ENCODE measurements at regions not wholly inside any gene's neighbourhood (a gene's known extent, or its start where the extent isn't known, plus 50 kb on each side); places are given as distances from the start of the nearest gene placed in this dataset.
"Not testable (repeated sequence)": the region's sequence is repeated elsewhere in the genome, so short reads cannot be mapped to it uniquely, and the experiment has no call there.

DNA sequence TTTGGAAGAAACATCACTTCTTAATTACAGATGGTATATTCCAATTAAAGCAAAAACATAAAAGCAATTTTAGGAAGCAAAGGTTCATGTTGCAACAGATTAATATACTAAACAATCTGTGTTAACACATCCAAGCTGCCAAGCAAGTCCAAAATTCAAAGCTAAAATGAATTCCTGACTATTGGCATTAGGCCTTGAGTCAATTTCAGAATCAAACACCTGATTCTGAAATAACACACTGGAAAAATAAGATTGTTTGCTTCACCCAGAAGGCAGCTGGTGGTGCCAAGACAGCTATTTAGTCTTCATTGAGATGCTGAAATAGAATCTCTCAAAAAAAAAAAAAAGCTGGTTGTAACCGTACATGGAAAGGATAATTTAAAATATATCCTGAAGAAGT, 465.6 kb downstream of the SOCS6 start:
- H3K9me3 ChIP-seq (ENCODE audit: control insufficient read depth in 1 of 2, low read length in 2 of 2), result no peaks in the 10 kb centered on the region
- no peaks in the 10 kb centered on the region for H3K4me1 ChIP-seq (ENCODE audit: control insufficient read depth in 1 of 2, insufficient read depth in 2 of 2, low read length in 2 of 2)
- H3K4me3 ChIP-seq (ENCODE audit: low read depth in 1 of 2, low read length in 2 of 2), result no peak overlapping the region
- no peaks in the 10 kb centered on the region for H3K36me3 ChIP-seq (ENCODE audit: control insufficient read depth in 1 of 2, insufficient read depth in 2 of 2, low read length in 2 of 2)
- H3K27me3 ChIP-seq (ENCODE audit: low read depth, low read length), result no peaks in the 10 kb centered on the region
- no peak overlapping the region for H3K27ac ChIP-seq (ENCODE audit: low read length)

- Histone ChIP-seq H3K4me3 (ENCODE audit: low read depth in 1 of 2, low read length in 2 of 2) (no peak overlapping the region), H3K9me3 (ENCODE audit: control insufficient read depth in 1 of 2, low read length in 2 of 2) (peaks cover 0 to 7% of the 10 kb centered on the region in 2 donors), H3K4me1 (ENCODE audit: control insufficient read depth in 1 of 2, insufficient read depth in 2 of 2, low read length in 2 of 2) (no peaks in the 10 kb centered on the region), H3K27ac (ENCODE audit: low read length) (no peak overlapping the region), H3K36me3 (ENCODE audit: control insufficient read depth in 1 of 2, insufficient read depth in 2 of 2, low read length in 2 of 2) (no peaks in the 10 kb centered on the region), H3K27me3 (ENCODE audit: low read depth, low read length) (no peaks in the 10 kb centered on the region)
Observed at GRCh38 chr18:70732916-70733315, 444.1 kb downstream of the SOCS6 start.

GRCh38 chr18:70732188-70732587, 443.3 kb downstream of the SOCS6 start:
- no peaks in the 10 kb centered on the region for H3K27me3 ChIP-seq (ENCODE audit: low read depth, low read length)
- H3K36me3 ChIP-seq (ENCODE audit: control insufficient read depth in 1 of 2, insufficient read depth in 2 of 2, low read length in 2 of 2), result no peaks in the 10 kb centered on the region
- H3K4me3 ChIP-seq (ENCODE audit: low read depth in 1 of 2, low read length in 2 of 2), result no peak overlapping the region
- H3K27ac ChIP-seq (ENCODE audit: low read length), result no peak overlapping the region
- no peaks in the 10 kb centered on the region for H3K4me1 ChIP-seq (ENCODE audit: control insufficient read depth in 1 of 2, insufficient read depth in 2 of 2, low read length in 2 of 2)
- H3K9me3 ChIP-seq (ENCODE audit: control insufficient read depth in 1 of 2, low read length in 2 of 2), result peaks cover 0 to 7% of the 10 kb centered on the region in 2 donors

- Histone ChIP-seq H3K4me3 (ENCODE audit: low read depth in 1 of 2, low read length in 2 of 2) (no peak overlapping the region), H3K27ac (ENCODE audit: low read length) (no peak overlapping the region), H3K36me3 (ENCODE audit: control insufficient read depth in 1 of 2, insufficient read depth in 2 of 2, low read length in 2 of 2) (no peaks in the 10 kb centered on the region), H3K4me1 (ENCODE audit: control insufficient read depth in 1 of 2, insufficient read depth in 2 of 2, low read length in 2 of 2) (no peaks in the 10 kb centered on the region), H3K27me3 (ENCODE audit: low read depth, low read length) (no peaks in the 10 kb centered on the region), H3K9me3 (ENCODE audit: control insufficient read depth in 1 of 2, low read length in 2 of 2) (no peaks in the 10 kb centered on the region)
Observed at GRCh38 chr18:70720607-70721006, 431.8 kb downstream of the SOCS6 start.

- Histone ChIP-seq H3K4me3 (ENCODE audit: low read depth in 1 of 2, low read length in 2 of 2) (no peak overlapping the region), H3K27me3 (ENCODE audit: low read depth, low read length) (no peaks in the 10 kb centered on the region), H3K27ac (ENCODE audit: low read length) (no peak overlapping the region), H3K36me3 (ENCODE audit: control insufficient read depth in 1 of 2, insufficient read depth in 2 of 2, low read length in 2 of 2) (no peaks in the 10 kb centered on the region), H3K9me3 (ENCODE audit: control insufficient read depth in 1 of 2, low read length in 2 of 2) (no peaks in the 10 kb centered on the region), H3K4me1 (ENCODE audit: control insufficient read depth in 1 of 2, insufficient read depth in 2 of 2, low read length in 2 of 2) (no peaks in the 10 kb centered on the region)
Observed at GRCh38 chr18:70709720-70710119, 420.9 kb downstream of the SOCS6 start.

DNA sequence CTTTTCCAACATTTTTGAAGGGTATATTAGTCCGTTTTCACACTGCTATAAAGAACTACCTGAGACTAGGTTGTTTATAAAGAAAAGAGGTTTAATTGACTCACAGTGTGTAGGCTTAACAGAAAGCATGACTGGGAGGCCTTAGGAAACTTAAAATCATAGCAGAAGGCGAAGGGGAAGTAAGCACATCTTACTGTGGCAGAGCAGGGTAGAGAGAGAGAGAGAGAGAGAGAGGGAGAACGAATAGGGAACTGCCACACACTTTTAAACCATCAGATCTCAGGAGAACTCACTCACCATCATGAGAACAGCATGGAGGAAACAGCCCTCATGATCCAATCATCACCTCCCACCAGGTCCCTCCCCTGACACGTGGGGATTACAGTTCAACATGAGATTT, 420.3 kb downstream of the SOCS6 start:
- H3K27me3 ChIP-seq (ENCODE audit: low read depth, low read length), result no peaks in the 10 kb centered on the region
- no peak overlapping the region for H3K27ac ChIP-seq (ENCODE audit: low read length)
- H3K9me3 ChIP-seq (ENCODE audit: control insufficient read depth in 1 of 2, low read length in 2 of 2), result no peaks in the 10 kb centered on the region
- no peaks in the 10 kb centered on the region for H3K4me1 ChIP-seq (ENCODE audit: control insufficient read depth in 1 of 2, insufficient read depth in 2 of 2, low read length in 2 of 2)
- no peaks in the 10 kb centered on the region for H3K36me3 ChIP-seq (ENCODE audit: control insufficient read depth in 1 of 2, insufficient read depth in 2 of 2, low read length in 2 of 2)
- H3K4me3 ChIP-seq (ENCODE audit: low read depth in 1 of 2, low read length in 2 of 2), result no peak overlapping the region

- H3K27ac ChIP-seq (ENCODE audit: low read length), result no peak overlapping the region
Observed at GRCh38 chr18:70705831-70706416, 417.1 kb downstream of the SOCS6 start.

GRCh38 chr18:70700496-70700895, 411.7 kb downstream of the SOCS6 start:
- H3K36me3 ChIP-seq (ENCODE audit: control insufficient read depth in 1 of 2, insufficient read depth in 2 of 2, low read length in 2 of 2), result no peaks in the 10 kb centered on the region
- no peak overlapping the region for H3K4me3 ChIP-seq (ENCODE audit: low read depth in 1 of 2, low read length in 2 of 2)
- H3K27me3 ChIP-seq (ENCODE audit: low read depth, low read length), result no peaks in the 10 kb centered on the region
- no peaks in the 10 kb centered on the region for H3K4me1 ChIP-seq (ENCODE audit: control insufficient read depth in 1 of 2, insufficient read depth in 2 of 2, low read length in 2 of 2)
- H3K27ac ChIP-seq (ENCODE audit: low read length), result no peak overlapping the region
- no peaks in the 10 kb centered on the region for H3K9me3 ChIP-seq (ENCODE audit: control insufficient read depth in 1 of 2, low read length in 2 of 2)

More at GRCh38 chr18:70705831-70706416, 417.1 kb downstream of the SOCS6 start:
- no peaks in the 10 kb centered on the region for H3K4me1 ChIP-seq (ENCODE audit: control insufficient read depth in 1 of 2, insufficient read depth in 2 of 2, low read length in 2 of 2)
- no peaks in the 10 kb centered on the region for H3K9me3 ChIP-seq (ENCODE audit: control insufficient read depth in 1 of 2, low read length in 2 of 2)
- H3K4me3 ChIP-seq (ENCODE audit: low read depth in 1 of 2, low read length in 2 of 2), result no peak overlapping the region
- H3K36me3 ChIP-seq (ENCODE audit: control insufficient read depth in 1 of 2, insufficient read depth in 2 of 2, low read length in 2 of 2), result no peaks in the 10 kb centered on the region
- no peaks in the 10 kb centered on the region for H3K27me3 ChIP-seq (ENCODE audit: low read depth, low read length)

DNA sequence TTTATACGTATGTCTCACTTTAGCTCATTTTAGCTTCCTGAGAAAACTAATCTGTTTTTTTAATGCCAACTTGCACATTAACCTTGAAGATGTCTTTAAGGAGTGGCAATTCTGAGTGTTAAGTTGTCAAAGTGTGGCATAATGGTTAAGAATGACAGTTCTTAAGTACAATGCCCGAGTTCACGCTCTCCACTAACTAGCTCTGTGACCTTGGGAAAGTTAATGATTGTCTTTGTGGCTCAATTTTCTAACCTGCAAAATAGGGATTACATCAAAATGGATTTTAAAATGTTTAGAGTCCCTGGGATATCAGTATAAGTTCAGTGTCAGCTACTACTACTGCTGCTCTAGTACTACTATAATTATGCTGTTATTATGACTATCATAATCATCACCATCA, 409.7 kb downstream of the SOCS6 start:
- no peak overlapping the region for H3K4me3 ChIP-seq (ENCODE audit: low read depth in 1 of 2, low read length in 2 of 2)
- H3K27ac ChIP-seq (ENCODE audit: low read length), result no peak overlapping the region
- no peaks in the 10 kb centered on the region for H3K4me1 ChIP-seq (ENCODE audit: control insufficient read depth in 1 of 2, insufficient read depth in 2 of 2, low read length in 2 of 2)
- no peaks in the 10 kb centered on the region for H3K9me3 ChIP-seq (ENCODE audit: control insufficient read depth in 1 of 2, low read length in 2 of 2)
- H3K36me3 ChIP-seq (ENCODE audit: control insufficient read depth in 1 of 2, insufficient read depth in 2 of 2, low read length in 2 of 2), result no peaks in the 10 kb centered on the region
- H3K27me3 ChIP-seq (ENCODE audit: low read depth, low read length), result no peaks in the 10 kb centered on the region

- H3K4me1 ChIP-seq (ENCODE audit: control insufficient read depth in 1 of 2, insufficient read depth in 2 of 2, low read length in 2 of 2), result no peaks in the 10 kb centered on the region
- no peak overlapping the region for H3K4me3 ChIP-seq (ENCODE audit: low read depth in 1 of 2, low read length in 2 of 2)
- H3K27ac ChIP-seq (ENCODE audit: low read length), result no peak overlapping the region
- no peaks in the 10 kb centered on the region for H3K9me3 ChIP-seq (ENCODE audit: control insufficient read depth in 1 of 2, low read length in 2 of 2)
- H3K36me3 ChIP-seq (ENCODE audit: control insufficient read depth in 1 of 2, insufficient read depth in 2 of 2, low read length in 2 of 2), result no peaks in the 10 kb centered on the region
- no peaks in the 10 kb centered on the region for H3K27me3 ChIP-seq (ENCODE audit: low read depth, low read length)
Observed at GRCh38 chr18:70693246-70693645, 404.4 kb downstream of the SOCS6 start.

- not testable (repeated sequence) for H3K36me3 ChIP-seq (ENCODE audit: control insufficient read depth in 1 of 2, insufficient read depth in 2 of 2, low read length in 2 of 2); H3K27me3 ChIP-seq (ENCODE audit: low read depth, low read length); H3K4me3 ChIP-seq (ENCODE audit: low read depth in 1 of 2, low read length in 2 of 2); H3K27ac ChIP-seq (ENCODE audit: low read length); H3K9me3 ChIP-seq (ENCODE audit: control insufficient read depth in 1 of 2, low read length in 2 of 2); H3K4me1 ChIP-seq (ENCODE audit: control insufficient read depth in 1 of 2, insufficient read depth in 2 of 2, low read length in 2 of 2)
Observed at GRCh38 chr18:70689765-70690164, 400.9 kb downstream of the SOCS6 start.

GRCh38 chr18:70688286-70688685, 399.4 kb downstream of the SOCS6 start:
- Histone ChIP-seq H3K4me1 (ENCODE audit: control insufficient read depth in 1 of 2, insufficient read depth in 2 of 2, low read length in 2 of 2) (no peaks in the 10 kb centered on the region), H3K36me3 (ENCODE audit: control insufficient read depth in 1 of 2, insufficient read depth in 2 of 2, low read length in 2 of 2) (no peaks in the 10 kb centered on the region), H3K27ac (ENCODE audit: low read length) (no peak overlapping the region), H3K4me3 (ENCODE audit: low read depth in 1 of 2, low read length in 2 of 2) (no peak overlapping the region), H3K9me3 (ENCODE audit: control insufficient read depth in 1 of 2, low read length in 2 of 2) (no peaks in the 10 kb centered on the region), H3K27me3 (ENCODE audit: low read depth, low read length) (no peaks in the 10 kb centered on the region)
